Cardiac fibroblast (primary cell): ENCODE measurements at regions not wholly inside any gene's neighbourhood (a gene's known extent, or its start where the extent isn't known, plus 50 kb on each side); places are given as distances from the start of the nearest gene placed in this dataset.

Experiments used
- DNase-seq, 2 donors: peaks; one replicate each; pipeline versions ENCODE4 v3.0.0 to v3.0.0-alpha.2; 2010; ENCODE audit warnings: low read depth in 2 of 2
- H3K4me3 ChIP-seq, 2 donors: replicated peaks in 1 of 2; 1 replicate in 1 of 2; 2 replicates in 1 of 2; pipeline ENCODE4 v1.5.1; 2011; ENCODE audit warnings: low read depth in 2 of 2, low read length in 2 of 2, mild to moderate bottlenecking in 2 of 2, moderate library complexity in 1 of 2
- TF ChIP-seq, protein P1 (sequence below): IDR thresholded peaks from one replicate; pipeline ENCODE4 v1.5.1; 2011; ENCODE audit warnings: low read depth, mild to moderate bottlenecking, low read length, inconsistent platforms

DNA sequence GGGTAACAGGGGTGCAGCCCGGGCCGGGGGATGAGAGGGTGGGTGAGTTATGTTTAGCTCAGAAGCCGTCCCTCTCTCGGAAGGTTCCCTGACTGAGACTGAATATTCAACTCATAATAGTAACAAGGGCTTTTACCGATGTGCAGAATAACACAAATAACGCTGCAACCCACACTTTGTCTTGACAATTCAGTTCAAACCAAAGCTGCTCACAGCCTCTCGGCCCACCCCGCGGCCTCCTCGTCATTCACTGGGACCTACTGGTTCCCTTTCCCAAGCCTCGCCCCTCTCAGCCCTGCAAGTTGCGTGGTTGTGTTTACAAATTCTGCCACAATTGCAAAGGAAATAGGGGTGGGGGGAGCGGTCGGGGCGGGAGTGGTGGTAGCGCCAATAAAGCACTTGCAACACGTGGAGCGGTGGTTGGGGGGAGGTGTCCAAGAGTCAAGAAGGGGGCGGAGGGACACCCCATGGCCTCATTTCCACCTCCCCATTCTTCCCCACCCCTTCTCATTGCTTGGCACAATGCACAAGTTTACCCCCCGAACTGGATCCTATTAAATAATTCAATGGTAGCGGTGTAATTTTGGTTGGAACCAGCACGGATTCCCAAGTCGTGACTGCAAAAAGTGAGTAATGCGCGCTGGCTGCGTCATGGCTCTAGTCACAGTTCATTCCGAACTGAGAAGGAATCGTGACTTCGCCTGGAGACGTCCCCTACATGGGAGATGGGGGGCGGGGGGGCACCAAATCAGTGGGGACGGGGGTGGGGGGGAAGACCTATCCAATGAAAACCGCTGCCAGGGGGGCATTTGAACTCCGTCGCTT lies 102.0 kb upstream of the HSD17B12 start:
- H3K4me3 ChIP-seq = peak overlapping the region; percentile 49 to 53
- DNase-seq = peak; percentile 15 to 75
- TF ChIP-seq, protein P1, sequence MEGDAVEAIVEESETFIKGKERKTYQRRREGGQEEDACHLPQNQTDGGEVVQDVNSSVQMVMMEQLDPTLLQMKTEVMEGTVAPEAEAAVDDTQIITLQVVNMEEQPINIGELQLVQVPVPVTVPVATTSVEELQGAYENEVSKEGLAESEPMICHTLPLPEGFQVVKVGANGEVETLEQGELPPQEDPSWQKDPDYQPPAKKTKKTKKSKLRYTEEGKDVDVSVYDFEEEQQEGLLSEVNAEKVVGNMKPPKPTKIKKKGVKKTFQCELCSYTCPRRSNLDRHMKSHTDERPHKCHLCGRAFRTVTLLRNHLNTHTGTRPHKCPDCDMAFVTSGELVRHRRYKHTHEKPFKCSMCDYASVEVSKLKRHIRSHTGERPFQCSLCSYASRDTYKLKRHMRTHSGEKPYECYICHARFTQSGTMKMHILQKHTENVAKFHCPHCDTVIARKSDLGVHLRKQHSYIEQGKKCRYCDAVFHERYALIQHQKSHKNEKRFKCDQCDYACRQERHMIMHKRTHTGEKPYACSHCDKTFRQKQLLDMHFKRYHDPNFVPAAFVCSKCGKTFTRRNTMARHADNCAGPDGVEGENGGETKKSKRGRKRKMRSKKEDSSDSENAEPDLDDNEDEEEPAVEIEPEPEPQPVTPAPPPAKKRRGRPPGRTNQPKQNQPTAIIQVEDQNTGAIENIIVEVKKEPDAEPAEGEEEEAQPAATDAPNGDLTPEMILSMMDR = no peak

DNA sequence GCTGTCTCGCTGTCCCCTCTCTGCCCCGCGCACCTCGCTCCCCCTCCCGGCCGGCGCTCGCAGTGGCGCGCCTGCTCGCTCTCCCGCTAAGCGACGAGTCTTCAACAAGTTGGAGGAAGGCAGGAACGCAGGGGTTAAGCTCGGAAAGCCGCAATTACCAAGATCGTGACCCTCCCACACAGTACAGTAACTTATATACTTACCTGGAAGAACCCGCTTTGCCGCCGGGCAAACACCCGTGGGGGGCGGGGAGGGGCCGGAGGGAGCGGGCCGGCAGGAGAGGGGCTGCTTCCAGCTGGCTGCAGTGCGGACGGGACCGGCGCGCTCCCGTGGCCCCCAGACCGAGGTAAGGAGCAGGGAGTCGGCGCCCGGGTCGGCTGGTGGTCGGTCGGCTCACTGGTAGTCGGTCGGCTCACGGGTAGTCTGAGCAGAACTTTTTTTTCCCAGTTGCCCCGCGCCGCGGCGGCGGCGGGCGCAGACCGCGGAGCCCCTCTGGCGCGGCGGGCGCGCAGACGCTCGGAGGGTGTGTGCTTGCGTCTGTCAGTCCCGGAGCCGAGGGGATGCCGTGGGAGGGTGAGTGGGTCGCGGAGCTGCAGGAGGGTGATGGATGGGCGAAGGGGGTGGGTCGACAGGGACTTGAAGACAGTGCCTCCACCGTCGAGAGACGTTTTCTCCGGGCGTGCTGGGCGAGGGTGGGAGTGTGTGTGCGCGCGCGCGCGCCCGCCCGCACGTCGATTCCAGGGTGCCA lies 101.2 kb upstream of the HSD17B12 start:
- TF ChIP-seq, protein P1 = peak; percentile 63
- H3K4me3 ChIP-seq = peak overlapping the region; percentile 49 to 53
- peak; percentile 21 to 44 for DNase-seq

DNA sequence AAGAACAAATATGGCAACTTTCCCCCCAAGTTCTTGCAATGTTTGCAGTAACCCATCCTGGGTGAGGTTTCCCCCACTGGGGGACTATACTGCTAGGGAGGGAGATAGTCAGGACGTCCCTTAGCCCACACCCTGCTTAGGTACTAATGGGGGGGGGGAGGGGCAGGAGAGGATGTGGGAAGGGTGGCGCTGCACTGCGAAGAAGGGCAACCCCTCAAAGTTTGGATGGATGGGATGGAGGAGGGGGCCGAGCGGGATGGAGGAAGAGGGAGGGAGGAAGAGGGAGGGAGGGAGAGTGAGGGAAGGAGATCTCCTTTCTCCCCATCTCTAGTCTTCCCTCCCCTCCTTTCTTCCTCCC lies 100.6 kb upstream of the HSD17B12 start:
- DNase-seq = no peak
- TF ChIP-seq, protein P1 = no peak
- H3K4me3 ChIP-seq = peak overlapping the region; percentile 49 to 53

DNA sequence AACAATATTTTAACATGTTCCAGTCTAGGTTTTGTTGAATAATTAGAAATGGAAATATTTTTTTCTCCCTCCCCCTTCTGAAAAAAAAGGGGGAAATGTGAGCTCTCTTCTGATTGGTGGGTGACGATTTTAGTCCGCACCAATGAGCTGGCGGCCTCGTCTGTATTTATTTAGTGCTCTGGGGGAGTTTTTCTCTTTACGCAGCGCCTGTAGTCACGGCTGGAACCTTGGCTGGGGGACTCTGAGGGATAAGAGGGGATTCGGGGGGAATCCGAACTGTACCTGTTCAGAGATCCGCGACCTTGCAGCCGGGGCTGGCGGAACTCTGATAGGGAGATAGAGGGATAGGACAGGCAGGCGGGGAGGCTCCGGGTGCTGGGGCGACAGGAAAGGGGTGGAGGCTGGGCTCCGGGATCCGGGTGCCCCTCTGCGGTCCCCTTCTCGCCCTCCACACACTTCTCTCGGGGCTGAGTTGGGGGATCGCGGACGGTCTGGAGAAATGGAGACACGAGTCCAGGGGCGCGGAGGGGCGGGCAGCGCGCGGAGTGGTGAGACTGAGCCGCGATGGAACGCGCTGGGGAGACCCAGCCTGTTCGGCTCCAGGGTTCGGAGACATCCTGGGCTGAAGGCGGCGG lies 99.7 kb upstream of the HSD17B12 start:
- H3K4me3 ChIP-seq = peak overlapping the region; percentile 15 to 38
- DNase-seq = peak in 1 of 2 donors; percentile 10
- TF ChIP-seq, protein P1 = no peak

DNA sequence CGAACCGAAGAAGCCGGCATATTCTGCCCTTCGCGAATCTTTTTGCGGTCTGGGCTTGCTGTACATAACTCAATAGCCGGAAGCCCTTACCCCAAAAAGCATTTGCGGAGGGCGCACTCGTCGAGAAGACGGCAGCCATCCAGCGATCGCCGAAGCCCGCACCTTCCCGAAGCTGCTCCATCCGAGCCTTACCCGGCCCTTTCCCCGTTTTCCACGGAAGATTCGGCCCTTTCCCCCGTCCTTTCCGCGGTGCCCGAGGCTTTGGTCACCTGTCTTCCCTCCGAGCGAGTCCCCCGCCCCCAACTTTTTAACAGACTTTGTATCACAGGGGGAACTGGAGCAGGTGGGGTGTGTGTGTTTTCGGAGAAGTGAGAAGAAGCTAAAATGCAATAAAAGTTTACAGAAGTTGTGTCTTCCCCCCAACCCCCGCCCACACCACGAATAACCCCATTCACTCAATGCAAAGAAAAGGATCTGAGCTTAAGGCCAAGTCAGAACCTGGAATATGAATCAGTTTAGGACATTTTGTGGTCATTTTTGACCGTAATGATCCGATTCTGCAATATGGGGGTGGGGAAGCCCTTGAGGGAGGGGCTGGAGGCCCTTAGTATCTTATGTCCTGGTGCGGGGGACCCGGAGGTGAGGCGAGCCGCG lies 99.0 kb upstream of the HSD17B12 start:
- TF ChIP-seq, protein P1 = no peak
- no peak for DNase-seq
- peak overlapping the region; percentile 15 to 38 for H3K4me3 ChIP-seq

DNA sequence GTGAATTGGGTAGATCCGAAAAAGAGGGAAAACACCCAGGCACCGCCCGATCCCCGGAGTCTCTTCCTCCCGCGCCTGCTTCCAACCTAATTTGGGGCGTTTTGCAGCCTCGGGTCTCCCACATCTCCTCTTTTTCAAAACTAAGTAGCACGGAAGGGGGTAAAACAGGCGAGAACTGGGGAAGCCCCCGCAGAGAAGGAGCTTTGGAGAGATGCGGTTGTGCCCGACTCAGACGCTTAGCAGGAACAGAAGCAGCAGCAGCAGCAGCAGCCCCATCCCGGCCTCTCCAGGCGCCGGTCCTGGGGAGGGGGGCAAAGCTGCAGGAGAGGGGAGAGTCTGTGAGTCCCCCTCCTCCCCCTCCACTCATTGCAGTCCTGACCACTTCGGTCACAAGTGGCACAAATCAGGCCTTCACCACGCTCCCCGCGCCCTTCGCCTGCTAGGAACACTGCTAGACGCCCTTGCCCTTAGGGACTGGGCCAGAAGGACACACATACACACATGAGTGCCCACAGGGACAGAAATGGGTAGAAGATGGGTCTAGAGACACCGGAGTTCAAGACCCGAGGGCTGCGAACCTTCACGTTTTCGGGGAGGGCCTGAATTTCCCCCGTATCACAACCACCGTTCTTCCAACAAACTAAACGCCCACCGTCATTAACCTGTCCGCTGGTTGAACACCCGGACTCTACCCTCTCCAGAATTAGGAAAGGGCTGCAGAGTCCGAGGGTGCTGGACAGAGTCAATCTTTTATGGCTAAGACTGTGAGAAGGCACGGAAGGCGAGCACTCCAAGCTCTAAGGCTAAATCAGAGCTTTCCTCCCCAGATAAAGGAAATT lies 98.3 kb upstream of the HSD17B12 start:
- H3K4me3 ChIP-seq = no peak overlapping the region
- no peak for DNase-seq

More for the DNA sequence above, 98.3 kb upstream of the HSD17B12 start:
- TF ChIP-seq, protein P1 = no peak
